Activated CD4-positive, alpha-beta T cell treated with anti-CD3 and anti-CD28 coated beads, Interleukin-2, amount 50 U/mL, for 24 hours (primary cell): ENCODE measurements at regions not wholly inside any gene's neighbourhood (a gene's known extent, or its start where the extent isn't known, plus 50 kb on each side); places are given as distances from the start of the nearest gene placed in this dataset.
A peak's percentile ranks its signal among the peaks of the same experiment; 100 is the strongest.

Experiments
- DNase-seq, 2 donors: peaks; one replicate each; pipeline ENCODE4 v3.0.0-alpha.2; 2020; ENCODE audit warnings: low read depth in 1 of 2, low spot score in 1 of 2

DNA sequence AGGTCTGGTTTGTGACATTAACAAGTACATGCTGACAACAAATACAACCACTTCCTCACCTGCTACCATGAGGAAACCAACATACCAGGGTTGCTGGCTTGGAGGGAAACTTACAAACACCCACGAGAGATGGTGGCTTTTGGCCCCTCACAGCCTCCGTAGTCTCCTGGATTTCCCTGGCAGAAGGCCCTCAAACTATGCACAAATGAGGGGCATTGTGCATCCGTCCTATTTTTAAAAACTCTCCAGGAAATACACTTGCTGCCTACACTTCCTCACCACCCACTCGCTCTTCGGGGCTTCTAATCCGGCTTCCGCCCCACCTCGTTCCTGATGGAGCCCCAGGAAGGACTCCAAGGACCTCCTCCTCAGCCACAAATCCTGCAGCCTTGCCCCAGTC is 355.0 kb upstream of the GATB start:
- DNase-seq, result peak in 1 of 2 donors; percentile 35

- no peak for DNase-seq
Measured at GRCh38 chr4:152115118-152115517, 354.3 kb upstream of the GATB start.

- DNase-seq, result no peak
Measured at GRCh38 chr4:152114562-152114961, 353.8 kb upstream of the GATB start.

- no peak for DNase-seq
Measured at GRCh38 chr4:152112887-152113286, 352.1 kb upstream of the GATB start.

- no peak for DNase-seq
Measured at GRCh38 chr4:152112190-152112589, 351.4 kb upstream of the GATB start.

- no peak for DNase-seq
Measured at GRCh38 chr4:152110780-152111179, 350.0 kb upstream of the GATB start.

- DNase-seq, result no peak
Measured at GRCh38 chr4:152109531-152110509, 349.0 kb upstream of the GATB start.

DNA sequence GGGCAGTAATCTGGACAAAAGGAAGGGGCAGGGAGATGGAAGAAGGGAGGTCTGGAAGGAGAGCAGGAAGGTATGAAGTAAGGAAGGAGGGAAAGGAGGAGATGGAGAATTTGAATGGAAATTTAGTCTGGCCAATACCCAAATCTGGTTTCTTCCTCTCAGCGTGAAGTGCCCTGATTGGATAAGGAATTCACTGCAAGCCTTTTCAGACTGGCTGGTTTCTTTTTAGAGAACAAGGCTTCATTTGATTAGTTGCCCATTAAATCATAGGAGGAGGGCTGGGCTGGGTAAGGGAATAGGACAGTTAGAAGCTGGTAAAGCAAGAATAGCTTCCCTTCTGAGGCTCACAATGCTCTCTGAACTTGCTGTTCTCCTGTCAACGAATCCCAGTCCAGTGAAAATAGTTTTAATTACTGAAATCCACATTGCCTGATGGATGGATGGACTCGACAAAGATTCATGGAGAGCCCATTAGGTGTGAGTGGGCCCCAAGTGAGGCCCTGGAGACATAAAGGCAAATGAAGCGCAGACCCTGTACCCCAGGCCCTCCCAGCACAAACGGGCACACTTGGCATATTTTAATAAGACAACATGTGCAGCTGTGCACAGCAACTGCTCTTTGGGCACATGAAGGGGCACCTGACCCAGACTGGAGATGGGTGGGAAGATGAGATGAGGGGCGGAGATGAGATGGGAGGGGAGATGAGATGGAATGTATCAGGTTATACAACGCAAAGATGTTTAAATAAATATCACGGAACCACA is 347.1 kb upstream of the GATB start:
- no peak for DNase-seq

DNA sequence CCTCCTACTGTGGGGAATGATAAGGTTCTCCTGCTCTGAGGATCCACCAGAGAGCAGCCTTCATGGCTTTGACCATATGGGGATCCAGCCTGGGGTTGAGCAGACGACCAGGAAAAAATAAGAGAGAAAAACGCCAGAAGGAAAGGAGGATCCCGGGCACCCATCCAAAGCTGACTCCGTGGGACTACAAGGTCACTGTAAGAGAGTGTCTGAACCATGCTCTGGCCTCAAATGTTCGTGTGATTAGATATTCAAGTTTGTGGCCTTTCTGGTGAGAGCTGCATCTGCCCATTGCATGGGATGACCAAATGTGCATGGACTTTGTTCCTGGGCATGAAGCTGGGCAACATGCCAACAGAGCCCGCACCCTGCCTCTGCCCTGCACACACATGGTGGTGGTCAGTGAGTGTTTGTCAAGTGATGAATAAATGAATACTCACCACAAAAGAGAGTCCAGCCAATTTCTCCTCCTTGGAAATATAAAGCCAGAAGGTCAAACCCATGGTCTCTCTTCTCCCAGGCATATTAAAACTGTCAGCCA is 346.0 kb upstream of the GATB start:
- no peak for DNase-seq

- no peak for DNase-seq
Measured at GRCh38 chr4:152106113-152106763, 345.4 kb upstream of the GATB start.

DNA sequence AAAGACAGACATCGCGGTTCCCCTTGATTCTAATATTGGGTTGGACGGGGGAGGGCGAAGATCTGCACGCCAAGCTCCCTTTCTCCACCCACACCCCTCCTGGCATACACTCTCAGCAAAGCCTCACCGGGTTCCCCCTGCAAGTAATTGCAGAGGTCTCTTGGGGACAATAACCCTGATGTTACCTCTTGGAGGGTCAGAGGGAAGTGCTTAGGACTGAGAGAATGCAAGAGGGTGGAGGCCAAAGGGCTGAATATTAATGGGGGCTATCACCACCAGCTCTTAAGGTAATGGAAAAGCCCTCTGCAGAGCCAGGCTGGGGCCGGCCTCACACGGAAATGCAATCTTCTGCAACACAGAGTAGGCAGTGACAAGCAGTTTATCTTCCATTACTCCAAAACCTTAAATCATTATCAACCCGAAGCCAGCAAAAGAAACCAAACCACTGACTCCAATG is 344.1 kb upstream of the GATB start:
- no peak for DNase-seq

DNA sequence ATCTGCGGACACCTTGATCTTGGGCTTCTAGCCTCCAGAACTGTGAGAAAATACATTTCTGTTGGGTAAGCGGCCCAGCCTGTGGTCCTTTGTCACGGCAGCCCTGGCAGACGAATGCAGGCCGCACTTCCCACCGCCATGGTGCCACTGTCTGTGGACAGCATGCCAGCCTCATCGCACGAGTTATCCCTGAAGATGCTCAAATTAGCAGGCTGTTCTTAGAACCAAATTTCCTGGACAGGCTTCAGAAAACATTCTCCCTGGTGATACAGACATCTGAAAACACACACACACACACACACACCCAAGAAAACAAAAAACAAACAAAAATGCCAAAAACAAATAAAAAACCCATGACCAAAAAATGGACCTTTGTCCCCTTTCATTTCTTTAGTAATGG is 343.5 kb upstream of the GATB start:
- DNase-seq, result no peak

DNA sequence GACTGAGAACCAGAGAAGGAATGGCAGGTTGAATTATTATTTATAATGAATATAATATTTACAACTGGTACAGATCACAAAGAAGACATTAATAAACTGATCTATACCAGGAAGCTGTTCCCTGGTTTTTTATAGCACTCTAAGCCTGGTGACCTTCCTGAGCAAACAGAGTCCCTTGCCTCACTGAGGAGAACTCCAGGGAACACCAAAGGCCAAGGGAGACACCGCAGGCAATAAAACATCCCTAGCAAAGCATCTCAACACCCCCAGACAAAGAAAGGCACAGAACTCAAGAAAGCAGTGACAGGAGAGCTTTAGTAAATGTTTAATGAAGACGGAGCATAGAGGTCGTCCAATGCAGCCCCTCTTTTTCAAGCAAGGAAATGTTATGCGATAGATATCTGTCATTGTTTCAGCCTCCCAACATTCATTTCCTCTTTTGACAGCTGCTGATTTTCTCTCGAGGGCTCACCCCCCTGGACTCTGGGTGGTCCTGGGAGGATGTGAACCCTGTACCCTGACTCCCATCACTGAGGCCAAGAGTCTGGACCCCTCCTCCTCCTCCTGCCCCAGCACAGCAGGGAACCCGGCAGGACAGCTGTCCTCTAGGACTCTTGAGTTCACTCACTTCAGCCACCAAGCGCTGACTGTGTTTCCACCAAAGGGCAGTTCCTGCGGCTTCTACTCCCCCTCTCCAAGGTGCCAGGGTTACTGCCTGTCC is 342.5 kb upstream of the GATB start:
- no peak for DNase-seq

- DNase-seq, result no peak
Measured at GRCh38 chr4:152102436-152103000, 341.7 kb upstream of the GATB start.

GRCh38 chr4:152101556-152102435 is 341.0 kb upstream of the GATB start:
- no peak for DNase-seq

- peak; percentile 44 to 72 for DNase-seq
Measured at GRCh38 chr4:152100379-152101201, 339.8 kb upstream of the GATB start.

GRCh38 chr4:152099981-152100378 is 339.2 kb upstream of the GATB start:
- no peak for DNase-seq

- no peak for DNase-seq
Measured at GRCh38 chr4:152099555-152099954, 338.7 kb upstream of the GATB start.

- DNase-seq, result no peak
Measured at GRCh38 chr4:152099061-152099425, 338.2 kb upstream of the GATB start.
